ENCODE measurements at regions not wholly inside any gene's neighbourhood (a gene's known extent, or its start where the extent isn't known, plus 50 kb on each side); places are given as distances from the start of the nearest gene placed in this dataset.
A peak's percentile ranks its signal among the peaks of the same experiment; 100 is the strongest.

DNA sequence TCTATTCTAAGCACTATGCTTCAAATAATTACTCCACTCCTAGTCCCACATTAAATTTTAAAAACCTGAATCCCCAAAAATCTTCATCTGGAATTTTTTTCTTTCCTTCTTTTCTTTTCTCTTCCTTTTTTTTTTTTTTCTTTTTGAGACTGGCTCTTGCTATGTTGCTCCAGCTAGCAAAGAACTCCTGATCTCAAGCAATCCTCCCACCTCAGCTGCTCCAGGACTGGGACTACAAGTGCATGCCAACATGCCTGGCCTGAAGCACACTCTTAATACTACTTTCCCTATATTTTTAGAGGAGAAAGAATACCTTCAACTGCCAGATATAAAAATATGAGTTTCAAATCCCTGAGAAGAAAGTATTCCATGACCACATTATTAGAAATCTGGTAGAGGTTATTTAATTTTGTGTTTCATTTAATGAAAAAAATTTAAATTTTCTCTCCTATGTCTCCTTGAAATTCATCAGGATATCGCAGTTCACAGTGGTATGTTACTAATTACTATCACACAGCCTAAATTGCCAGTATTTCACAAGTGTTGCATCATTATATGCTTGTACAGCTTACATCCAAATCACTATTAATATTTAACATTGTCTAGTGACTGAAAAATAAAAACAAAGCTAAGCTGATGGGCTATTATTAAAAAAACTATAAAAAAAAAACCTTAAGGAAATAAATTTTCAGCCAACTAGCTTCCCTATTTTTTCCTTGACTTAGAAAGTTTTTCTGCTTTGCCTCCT, 227.8 kb downstream of the NAF1 start:
- FAIRE-seq: no peak

DNA sequence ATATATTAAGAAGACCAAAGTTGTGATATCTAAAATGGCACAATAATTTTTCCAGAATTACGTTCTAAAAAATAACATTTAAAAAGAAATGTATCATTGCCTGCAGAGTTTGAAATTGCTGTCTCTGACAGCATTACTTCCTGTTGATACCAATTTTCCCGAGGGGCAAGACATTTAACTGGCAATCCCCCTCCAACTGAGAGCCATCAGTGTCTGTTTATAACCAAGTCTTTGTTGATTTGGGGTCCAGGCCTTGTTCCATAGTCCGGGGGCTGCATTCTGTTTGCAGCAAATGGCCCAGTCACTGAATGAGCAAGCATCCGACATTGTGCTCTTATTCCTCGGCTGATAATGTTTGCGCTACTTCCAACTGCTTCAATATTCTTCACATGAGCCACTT, 231.5 kb downstream of the NAF1 start:
- no peak for FAIRE-seq
- no peak for DNase-seq (ENCODE audit: insufficient read length)
- TF ChIP-seq POLR2A (IDR thresholded peaks at IDR 0.05; ENCODE audit: low read depth, low read length): no peak
- no peak for TF ChIP-seq POLR2AphosphoS5 (IDR thresholded peaks at IDR 0.05; ENCODE audit: low read depth, low read length)
- no peak for TF ChIP-seq TAF1 (IDR thresholded peaks at IDR 0.05; ENCODE audit: borderline replicate concordance, low read depth, low read length)

More for the DNA sequence above, 227.8 kb downstream of the NAF1 start:
- DNase-seq (ENCODE audit: insufficient read length): no peak
- TF ChIP-seq POLR2A (IDR thresholded peaks at IDR 0.05; ENCODE audit: low read depth, low read length) (no peak), TAF1 (IDR thresholded peaks at IDR 0.05; ENCODE audit: borderline replicate concordance, low read depth, low read length) (no peak), POLR2AphosphoS5 (IDR thresholded peaks at IDR 0.05; ENCODE audit: low read depth, low read length) (no peak)

DNA sequence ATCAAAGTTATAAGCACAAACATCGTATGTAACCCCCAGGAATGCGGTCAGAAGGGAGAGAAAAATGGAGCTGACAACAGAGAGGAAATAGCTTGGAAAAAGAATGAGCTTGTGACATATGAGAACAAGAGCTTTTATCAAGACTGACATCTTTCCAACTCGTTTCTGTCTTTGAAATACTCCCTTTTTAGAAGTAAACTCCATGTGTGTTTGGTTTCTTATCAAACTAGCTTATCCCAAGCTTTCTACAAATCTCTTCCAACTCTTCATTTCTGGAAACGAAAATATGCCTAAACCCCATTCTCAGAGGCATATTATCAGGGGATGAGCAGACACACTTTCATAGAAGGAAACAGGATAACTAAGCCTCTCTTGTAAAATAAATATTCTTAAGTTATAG, 235.4 kb downstream of the NAF1 start:
- DNase-seq (ENCODE audit: insufficient read length) (no peak), FAIRE-seq (no peak)
- TF ChIP-seq POLR2AphosphoS5 (IDR thresholded peaks at IDR 0.05; ENCODE audit: low read depth, low read length) (no peak), TAF1 (IDR thresholded peaks at IDR 0.05; ENCODE audit: borderline replicate concordance, low read depth, low read length) (no peak), POLR2A (IDR thresholded peaks at IDR 0.05; ENCODE audit: low read depth, low read length) (no peak)

DNA sequence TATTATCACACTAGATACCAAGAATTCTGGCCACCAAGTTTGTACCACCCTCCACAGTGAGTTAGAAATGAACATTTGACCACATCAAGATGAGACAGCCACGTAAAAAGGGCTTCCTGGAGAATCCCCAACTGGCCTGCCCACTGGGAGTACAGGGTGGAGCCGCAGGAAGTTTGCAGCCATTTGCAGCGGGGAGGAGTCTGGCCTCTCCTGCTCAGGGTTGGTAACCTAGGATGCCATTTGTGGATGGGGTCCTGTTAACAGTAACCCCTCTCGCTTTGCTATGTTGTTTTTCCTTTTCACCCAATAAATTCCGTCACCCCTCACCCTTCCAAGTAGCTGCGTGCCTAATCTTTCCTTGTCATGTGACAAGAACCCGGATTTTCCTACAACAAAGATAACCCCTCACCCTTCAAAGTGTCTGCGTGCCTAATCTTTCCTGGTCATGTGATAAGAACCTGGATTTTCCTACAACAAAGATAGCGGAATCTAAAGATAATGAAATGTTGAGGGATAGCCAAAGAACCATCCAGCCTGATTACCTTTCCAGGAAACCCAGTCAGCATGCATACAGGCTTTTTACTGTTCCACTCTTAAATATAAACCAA, 245.4 kb downstream of the NAF1 start:
- FAIRE-seq (no peak), DNase-seq (ENCODE audit: insufficient read length) (no peak)
- no peak for TF ChIP-seq POLR2AphosphoS5 (IDR thresholded peaks at IDR 0.05; ENCODE audit: low read depth, low read length)
- TF ChIP-seq TAF1 (IDR thresholded peaks at IDR 0.05; ENCODE audit: borderline replicate concordance, low read depth, low read length): no peak
- no peak for TF ChIP-seq POLR2A (IDR thresholded peaks at IDR 0.05; ENCODE audit: low read depth, low read length)

DNA sequence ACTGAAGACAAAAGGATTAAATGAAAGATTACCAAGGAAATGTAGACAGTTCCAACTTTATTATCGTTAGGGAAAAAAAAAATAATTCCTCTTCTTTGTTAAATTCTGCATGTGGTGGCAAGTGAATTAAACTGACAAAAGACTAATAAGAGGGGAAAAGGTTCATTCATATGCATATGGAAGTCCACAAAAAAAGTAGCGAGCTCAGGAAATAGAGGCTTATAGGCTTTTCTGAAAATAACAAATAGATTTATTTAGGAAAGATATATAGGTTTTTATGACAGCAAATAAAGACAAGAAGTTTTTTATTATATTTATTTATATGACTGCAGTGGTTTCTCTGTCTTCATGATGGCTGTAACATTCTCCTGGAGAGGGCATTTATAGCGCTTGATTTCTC, 246.0 kb downstream of the NAF1 start:
- no peak for FAIRE-seq
- DNase-seq (ENCODE audit: insufficient read length): no peak
- no peak for TF ChIP-seq POLR2AphosphoS5 (IDR thresholded peaks at IDR 0.05; ENCODE audit: low read depth, low read length)
- TF ChIP-seq TAF1 (IDR thresholded peaks at IDR 0.05; ENCODE audit: borderline replicate concordance, low read depth, low read length): no peak
- no peak for TF ChIP-seq POLR2A (IDR thresholded peaks at IDR 0.05; ENCODE audit: low read depth, low read length)

DNA sequence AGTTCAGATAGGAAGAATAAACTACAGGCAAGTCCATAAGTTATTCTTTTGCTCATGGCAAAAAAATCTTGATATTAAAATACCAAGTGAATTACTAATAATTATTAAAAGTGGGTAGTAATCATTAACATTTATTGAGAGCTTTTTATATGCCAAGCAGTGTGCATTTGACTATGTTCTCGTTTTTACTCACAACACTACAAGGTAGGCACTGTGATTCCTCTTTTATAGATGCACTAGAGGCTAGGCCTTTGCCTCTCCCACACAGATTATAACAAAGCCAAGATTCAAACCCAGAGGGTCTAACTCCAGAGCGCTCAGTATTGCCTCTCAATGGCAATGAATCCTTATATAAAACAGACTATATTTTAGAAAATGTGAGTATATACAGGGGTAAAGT, 254.2 kb downstream of the NAF1 start:
- DNase-seq (ENCODE audit: insufficient read length) (no peak), FAIRE-seq (no peak)
- TF ChIP-seq POLR2A (IDR thresholded peaks at IDR 0.05; ENCODE audit: low read depth, low read length): no peak
- TF ChIP-seq POLR2AphosphoS5 (IDR thresholded peaks at IDR 0.05; ENCODE audit: low read depth, low read length): no peak
- TF ChIP-seq TAF1 (IDR thresholded peaks at IDR 0.05; ENCODE audit: borderline replicate concordance, low read depth, low read length): no peak

DNA sequence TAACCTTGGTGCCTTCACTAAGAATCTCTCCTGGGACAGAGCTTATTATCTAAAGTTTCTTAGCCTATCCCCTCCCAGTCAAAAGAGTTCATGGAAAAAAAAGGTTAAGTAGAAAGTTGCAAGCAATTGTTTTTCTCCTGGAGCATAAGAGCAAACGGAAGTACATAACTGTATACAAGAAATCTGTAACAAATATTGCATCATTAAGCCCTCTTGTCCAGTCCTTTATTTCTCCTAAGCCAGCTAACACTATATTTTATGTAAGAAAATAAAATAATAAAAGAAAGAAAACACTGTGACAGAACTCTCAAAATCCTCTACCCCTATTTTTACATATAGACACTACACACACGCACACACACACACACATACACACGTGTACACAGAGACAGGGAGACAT, 255.3 kb downstream of the NAF1 start:
- no peak for DNase-seq (ENCODE audit: insufficient read length)

DNA sequence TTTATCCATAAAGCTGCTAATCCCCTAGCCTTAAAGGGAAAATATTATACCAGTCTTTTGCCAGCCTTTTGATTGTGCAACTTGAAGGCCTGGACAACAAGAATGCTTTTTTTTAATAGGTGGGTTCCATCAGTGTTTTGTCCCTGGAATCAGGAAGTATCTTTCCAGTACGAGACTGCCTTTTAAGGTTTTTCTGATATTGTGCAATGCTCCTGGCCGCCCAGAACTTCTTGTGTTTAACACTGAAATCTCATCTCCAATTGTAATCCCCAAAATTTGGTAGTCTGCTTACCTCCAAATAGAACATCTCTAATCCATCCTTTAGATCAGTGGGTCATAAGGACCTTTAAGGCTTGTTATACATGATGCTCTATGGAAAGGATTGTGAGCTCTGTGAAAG, 256.7 kb downstream of the NAF1 start:
- FAIRE-seq (no peak), DNase-seq (ENCODE audit: insufficient read length) (no peak)
- TF ChIP-seq POLR2A (IDR thresholded peaks at IDR 0.05; ENCODE audit: low read depth, low read length): no peak
- TF ChIP-seq TAF1 (IDR thresholded peaks at IDR 0.05; ENCODE audit: borderline replicate concordance, low read depth, low read length): no peak
- no peak for TF ChIP-seq POLR2AphosphoS5 (IDR thresholded peaks at IDR 0.05; ENCODE audit: low read depth, low read length)

More for the DNA sequence above, 255.3 kb downstream of the NAF1 start:
- FAIRE-seq: no peak
- TF ChIP-seq POLR2A (IDR thresholded peaks at IDR 0.05; ENCODE audit: low read depth, low read length) (no peak), TAF1 (IDR thresholded peaks at IDR 0.05; ENCODE audit: borderline replicate concordance, low read depth, low read length) (no peak)

DNA sequence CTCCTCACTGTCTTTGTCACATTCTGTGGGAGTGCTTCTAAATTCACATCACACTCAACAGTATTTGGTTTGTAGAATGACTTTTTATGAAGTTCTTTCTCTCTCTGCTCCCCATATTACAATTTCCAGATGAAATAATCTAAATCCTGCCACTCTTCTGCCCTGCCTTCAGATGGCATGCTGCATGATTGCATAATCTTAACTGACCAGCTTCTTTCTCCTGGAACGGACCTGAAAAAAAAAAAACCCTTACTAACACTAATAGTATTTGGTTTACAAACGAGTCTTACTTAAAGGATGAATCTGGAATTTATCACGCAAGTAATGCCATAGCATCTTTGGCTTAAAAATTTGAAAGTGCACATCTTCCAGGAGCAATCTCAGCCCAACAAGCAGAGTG, 272.3 kb downstream of the NAF1 start:
- FAIRE-seq: no peak
- TF ChIP-seq TAF1 (IDR thresholded peaks at IDR 0.05; ENCODE audit: borderline replicate concordance, low read depth, low read length): no peak
- TF ChIP-seq POLR2A (IDR thresholded peaks at IDR 0.05; ENCODE audit: low read depth, low read length): no peak
- no peak for TF ChIP-seq POLR2AphosphoS5 (IDR thresholded peaks at IDR 0.05; ENCODE audit: low read depth, low read length)

DNA sequence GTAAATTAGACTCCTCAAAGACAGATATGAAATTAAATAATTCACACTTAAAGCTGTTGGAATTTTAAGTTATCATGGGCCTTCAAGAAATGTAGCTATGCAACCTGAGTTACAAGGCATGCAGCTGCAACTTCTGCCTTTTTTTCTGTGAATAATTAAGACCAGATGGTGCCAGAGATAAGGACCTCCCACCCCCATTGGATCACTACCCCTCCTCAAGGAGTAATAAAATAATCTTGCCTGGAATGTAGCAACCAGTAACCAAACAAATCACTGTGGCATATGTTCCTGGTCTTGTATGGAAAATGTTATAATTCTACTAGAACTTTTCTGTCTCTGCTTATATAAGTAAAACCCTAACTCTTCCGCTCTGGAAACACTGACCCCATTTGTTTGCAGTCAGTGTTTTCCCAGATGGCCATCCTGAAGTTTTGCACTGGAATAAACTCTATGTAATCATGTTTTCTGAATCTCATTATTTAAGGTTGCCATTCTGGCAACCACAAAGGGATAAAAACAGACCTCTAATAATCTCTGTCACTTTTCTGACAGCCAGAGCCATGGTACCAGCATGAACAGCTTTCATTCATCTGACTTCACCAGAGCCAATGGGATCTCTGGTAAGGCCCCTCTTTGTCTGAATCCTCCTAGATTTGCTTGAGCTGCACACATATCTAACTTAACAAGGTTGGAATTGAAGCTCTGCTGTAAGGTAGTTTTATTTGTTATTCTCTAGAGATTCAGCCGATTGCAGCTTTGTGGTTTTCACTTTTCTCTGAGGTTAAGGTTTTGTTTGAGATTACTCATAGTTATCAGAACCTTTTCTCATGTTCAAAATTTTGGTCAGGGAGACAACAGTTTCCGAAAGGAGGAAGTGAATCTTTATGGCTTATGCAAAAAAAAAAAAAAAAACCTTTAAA, 274.6 kb downstream of the NAF1 start:
- peak; percentile 13 for DNase-seq (ENCODE audit: insufficient read length)
- TF ChIP-seq POLR2AphosphoS5 (IDR thresholded peaks at IDR 0.05; ENCODE audit: low read depth, low read length) (no peak), POLR2A (IDR thresholded peaks at IDR 0.05; ENCODE audit: low read depth, low read length) (no peak), TAF1 (IDR thresholded peaks at IDR 0.05; ENCODE audit: borderline replicate concordance, low read depth, low read length) (no peak)
- peak; percentile 87 for FAIRE-seq

More for the DNA sequence above, 272.3 kb downstream of the NAF1 start:
- no peak for DNase-seq (ENCODE audit: insufficient read length)

DNA sequence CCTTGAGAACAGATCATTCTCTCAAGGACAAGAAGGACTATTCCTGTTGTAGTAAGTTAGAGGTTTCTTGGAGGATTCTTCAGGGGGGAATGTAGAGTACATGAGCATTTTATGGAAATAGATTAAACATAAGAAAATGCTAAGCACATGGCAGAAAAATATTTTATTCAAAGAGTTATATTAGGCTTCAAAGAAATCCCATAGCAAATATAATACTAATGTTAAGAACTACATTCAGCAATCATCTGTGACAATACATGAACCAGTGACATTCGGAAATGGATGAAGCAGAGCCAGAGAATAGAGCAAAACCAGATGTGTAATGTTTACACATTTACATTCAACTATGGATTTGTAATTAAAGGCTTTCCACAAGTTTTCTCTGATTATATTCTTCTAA, 288.6 kb downstream of the NAF1 start:
- no peak for TF ChIP-seq POLR2AphosphoS5 (IDR thresholded peaks at IDR 0.05; ENCODE audit: low read depth, low read length)
- TF ChIP-seq TAF1 (IDR thresholded peaks at IDR 0.05; ENCODE audit: borderline replicate concordance, low read depth, low read length): no peak
- DNase-seq (ENCODE audit: insufficient read length) (no peak), FAIRE-seq (no peak)
